HEK293 (cell line): ENCODE measurements at regions not wholly inside any gene's neighbourhood (a gene's known extent, or its start where the extent isn't known, plus 50 kb on each side); places are given as distances from the start of the nearest gene placed in this dataset.
A peak's percentile ranks its signal among the peaks of the same experiment; 100 is the strongest.

Source experiments
- CTCF ChIA-PET: fragments of 350-600 bp; formaldehyde crosslinking; extraction: SDS; loops from one replicate; lab custom pipeline; 2021; ENCODE audit warnings: antibody characterized with exemption; lab: Yijun Ruan, JAX
- POLR2A ChIA-PET: fragments of 300-600 bp; formaldehyde crosslinking; extraction: SDS; loops from one replicate; lab custom pipeline; 2020; ENCODE audit warnings: antibody characterized with exemption, inconsistent platforms; lab: Yijun Ruan, JAX
- H3K27ac ChIP-seq: fragments of 200-500 bp; sonication (Bioruptor generic); 2 replicates; pipeline ENCODE4 v1.5.1; 2014; ENCODE audit warnings: low read depth, low read length, control low read depth, inconsistent platforms; ENCODE audit errors: extremely low read depth
- H3K36me3 ChIP-seq, 2 experiments: fragments of 200-500 bp in 1 of 2; sonication (Bioruptor generic) in 1 of 2; 1 replicate in 1 of 2; 2 replicates in 1 of 2; pipeline ENCODE4 v1.5.1; 2014 to 2017; ENCODE audit warnings: inconsistent platforms in 2 of 2, low read length in 2 of 2; ENCODE audit not compliant: control insufficient read depth in 2 of 2, insufficient read depth in 1 of 2
- H3K4me1 ChIP-seq: fragments of 200-500 bp; sonication (Bioruptor generic); 2 replicates; pipeline ENCODE4 v1.5.1; 2014; ENCODE audit warnings: mild to moderate bottlenecking, low read length, inconsistent platforms; ENCODE audit not compliant: control insufficient read depth, insufficient read depth
- H3K4me3 ChIP-seq: 2 replicates; pipeline ENCODE4 v1.5.1; 2011; ENCODE audit warnings: low read depth, mild to moderate bottlenecking, control low read depth, low read length, moderate library complexity
- H3K9me3 ChIP-seq: fragments of 200-500 bp; sonication (Bioruptor generic); 2 replicates; pipeline ENCODE4 v1.5.1; 2014; ENCODE audit warnings: low read depth, low read length, inconsistent platforms; ENCODE audit not compliant: control insufficient read depth, insufficient read depth
- BCL11A ChIP-seq: fragments of 450-650 bp; formaldehyde crosslinking; IDR thresholded peaks from 2 replicates; pipeline ENCODE4 v1.5.1; 2016; ENCODE audit warnings: low read depth, missing biosample characterization, missing genetic modification characterization
- INSM2 ChIP-seq: fragments of 450-650 bp; formaldehyde crosslinking; IDR thresholded peaks from 2 replicates; pipeline ENCODE4 v1.5.1; 2016; ENCODE audit warnings: missing biosample characterization, missing genetic modification characterization
- PRDM4 ChIP-seq: fragments of 450-650 bp; formaldehyde crosslinking; IDR thresholded peaks from 2 replicates; pipeline ENCODE4 v1.5.1; 2017; ENCODE audit warnings: missing biosample characterization, missing genetic modification characterization
- SP3 ChIP-seq: fragments of 450-650 bp; formaldehyde crosslinking; IDR thresholded peaks from 2 replicates; pipeline ENCODE4 v1.5.1; 2016; ENCODE audit warnings: missing biosample characterization, missing genetic modification characterization
- YY1 ChIP-seq: fragments of 450-650 bp; formaldehyde crosslinking; IDR thresholded peaks from 2 replicates; pipeline ENCODE4 v1.5.1; 2018; ENCODE audit warnings: missing biosample characterization, missing genetic modification characterization
- ZBTB21 ChIP-seq: fragments of 450-650 bp; formaldehyde crosslinking; IDR thresholded peaks from 2 replicates; pipeline ENCODE4 v1.5.1; 2017; ENCODE audit warnings: missing biosample characterization, missing genetic modification characterization
- ZIC2 ChIP-seq: fragments of 450-650 bp; formaldehyde crosslinking; IDR thresholded peaks from 2 replicates; pipeline ENCODE4 v1.5.1; 2016; ENCODE audit warnings: missing biosample characterization, missing genetic modification characterization
- ZNF157 ChIP-seq: fragments of 450-650 bp; formaldehyde crosslinking; IDR thresholded peaks from 2 replicates; pipeline ENCODE4 v1.5.1; 2016; ENCODE audit warnings: missing biosample characterization, missing genetic modification characterization
- ZNF174 ChIP-seq: fragments of 450-650 bp; formaldehyde crosslinking; IDR thresholded peaks from 2 replicates; pipeline ENCODE4 v1.5.0; 2017; ENCODE audit warnings: missing biosample characterization, mild to moderate bottlenecking, missing genetic modification characterization
- ZNF18 ChIP-seq: fragments of 450-650 bp; formaldehyde crosslinking; IDR thresholded peaks from 2 replicates; pipeline ENCODE4 v1.5.1; 2016; ENCODE audit warnings: missing biosample characterization, missing genetic modification characterization
- ZNF324 ChIP-seq: fragments of 450-650 bp; formaldehyde crosslinking; IDR thresholded peaks from 2 replicates; pipeline ENCODE4 v1.5.1; 2016; ENCODE audit warnings: missing biosample characterization, missing genetic modification characterization
- ZNF366 ChIP-seq: fragments of 450-650 bp; formaldehyde crosslinking; conservative IDR thresholded peaks from 2 replicates; pipeline ENCODE4 v1.5.1; 2016; ENCODE audit warnings: missing biosample characterization, missing genetic modification characterization
- ZNF426 ChIP-seq: fragments of 450-650 bp; formaldehyde crosslinking; IDR thresholded peaks from 2 replicates; pipeline ENCODE4 v1.5.1; 2017; ENCODE audit warnings: missing biosample characterization, missing genetic modification characterization, mild to moderate bottlenecking, inconsistent platforms, moderate library complexity
- ZNF521 ChIP-seq: fragments of 450-650 bp; formaldehyde crosslinking; IDR thresholded peaks from 2 replicates; pipeline ENCODE4 v1.5.1; 2017; ENCODE audit warnings: missing biosample characterization, mild to moderate bottlenecking, missing genetic modification characterization
- ZNF596 ChIP-seq: fragments of 450-650 bp; IDR thresholded peaks from 2 replicates; pipeline ENCODE4 v1.5.0; 2018; ENCODE audit warnings: missing biosample characterization, mild to moderate bottlenecking, missing genetic modification characterization, moderate library complexity
- ZNF610 ChIP-seq: fragments of 450-650 bp; formaldehyde crosslinking; IDR thresholded peaks from 2 replicates; pipeline ENCODE4 v1.5.1; 2016; ENCODE audit warnings: missing biosample characterization, missing genetic modification characterization, borderline replicate concordance
- ZNF629 ChIP-seq: fragments of 450-650 bp; formaldehyde crosslinking; IDR thresholded peaks from 2 replicates; pipeline ENCODE4 v1.5.1; 2017; ENCODE audit warnings: missing biosample characterization, missing genetic modification characterization
- ZNF664 ChIP-seq: fragments of 450-650 bp; formaldehyde crosslinking; IDR thresholded peaks from 2 replicates; pipeline ENCODE4 v1.5.1; 2016; ENCODE audit warnings: missing biosample characterization, missing genetic modification characterization
- ZNF677 ChIP-seq: fragments of 450-650 bp; IDR thresholded peaks from 2 replicates; pipeline ENCODE4 v1.5.0; 2018; ENCODE audit warnings: missing biosample characterization, mild to moderate bottlenecking, missing genetic modification characterization, moderate library complexity
- TF ChIP-seq, protein P1 (sequence below): fragments of 450-650 bp; formaldehyde crosslinking; IDR thresholded peaks from 2 replicates; pipeline ENCODE4 v1.5.1; 2016; ENCODE audit warnings: missing biosample characterization, missing genetic modification characterization, low read depth
- TF ChIP-seq, protein P2 (sequence below): fragments of 450-650 bp; formaldehyde crosslinking; IDR thresholded peaks from 2 replicates; pipeline ENCODE4 v1.5.1; 2016; ENCODE audit warnings: missing biosample characterization, missing genetic modification characterization
- TF ChIP-seq, protein P3 (sequence below): fragments of 450-650 bp; formaldehyde crosslinking; IDR thresholded peaks from 2 replicates; pipeline ENCODE4 v1.5.1; 2016; ENCODE audit warnings: missing biosample characterization, missing genetic modification characterization, borderline replicate concordance

- TF ChIP-seq ZNF426 (tag by site-specific recombination): no peak
Measured at GRCh38 chr5:54388409-54388808, 67.1 kb upstream of the HSPB3 start (continued).

GRCh38 chr5:54387659-54388232 is 67.8 kb upstream of the HSPB3 start:
- CTCF ChIA-PET: interaction anchor here (1.0 to 2.4 kb wide), 2 partner anchors 32 to 102 kb away, joined by 3 to 7 read pairs; no protein-coding TSS in a partner anchor
- H3K9me3 ChIP-seq: no peaks in the 10 kb centered on the region
- peaks cover 31% of the 10 kb centered on the region for H3K4me1 ChIP-seq
- H3K36me3 ChIP-seq: no peaks in the 10 kb centered on the region
- POLR2A ChIA-PET: interaction anchor here (0.6 to 3.4 kb wide), 3 partner anchors 18 to 89 kb away, joined by 3 to 49 read pairs (median 3); partner anchors contain the start of gene ARL15
- H3K4me3 ChIP-seq: no peak overlapping the region
- peak overlapping the region; percentile 62 for H3K27ac ChIP-seq
- TF ChIP-seq ZNF664 (tag by site-specific recombination) (peak; percentile 89), ZNF610 (tag by site-specific recombination) (no peak), BCL11A (0 out of 2 replicates have a peak, but pooled peaks have one; percentile 52), ZNF324 (tag by site-specific recombination) (0 out of 2 replicates have a peak, but pooled peaks have one; percentile 28), ZNF677 (tag by site-specific recombination) (no peak), ZNF366 (tag by site-specific recombination) (peak; percentile 87), ZNF596 (tag by site-specific recombination) (no peak), PRDM4 (tag by site-specific recombination) (0 out of 2 replicates have a peak, but pooled peaks have one; percentile 47), ZNF18 (tag by site-specific recombination) (peak; percentile 51; the same call in 1 of the 2 replicates), ZNF521 (tag by site-specific recombination) (no peak), ZNF157 (no peak), SP3 (tag by site-specific recombination) (0 out of 2 replicates have a peak, but pooled peaks have one; percentile 32), ZNF629 (tag by site-specific recombination) (peak; percentile 97), YY1 (tag by site-specific recombination) (peak; percentile 52; the same call in 1 of the 2 replicates), INSM2 (tag by site-specific recombination) (peak; percentile 95), ZBTB21 (tag by site-specific recombination) (peak; percentile 89), ZIC2 (peak; percentile 80), ZNF174 (no peak)
- TF ChIP-seq, protein P1, sequence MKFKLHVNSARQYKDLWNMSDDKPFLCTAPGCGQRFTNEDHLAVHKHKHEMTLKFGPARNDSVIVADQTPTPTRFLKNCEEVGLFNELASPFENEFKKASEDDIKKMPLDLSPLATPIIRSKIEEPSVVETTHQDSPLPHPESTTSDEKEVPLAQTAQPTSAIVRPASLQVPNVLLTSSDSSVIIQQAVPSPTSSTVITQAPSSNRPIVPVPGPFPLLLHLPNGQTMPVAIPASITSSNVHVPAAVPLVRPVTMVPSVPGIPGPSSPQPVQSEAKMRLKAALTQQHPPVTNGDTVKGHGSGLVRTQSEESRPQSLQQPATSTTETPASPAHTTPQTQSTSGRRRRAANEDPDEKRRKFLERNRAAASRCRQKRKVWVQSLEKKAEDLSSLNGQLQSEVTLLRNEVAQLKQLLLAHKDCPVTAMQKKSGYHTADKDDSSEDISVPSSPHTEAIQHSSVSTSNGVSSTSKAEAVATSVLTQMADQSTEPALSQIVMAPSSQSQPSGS (tag by site-specific recombination): peak; percentile 98
- TF ChIP-seq, protein P2, sequence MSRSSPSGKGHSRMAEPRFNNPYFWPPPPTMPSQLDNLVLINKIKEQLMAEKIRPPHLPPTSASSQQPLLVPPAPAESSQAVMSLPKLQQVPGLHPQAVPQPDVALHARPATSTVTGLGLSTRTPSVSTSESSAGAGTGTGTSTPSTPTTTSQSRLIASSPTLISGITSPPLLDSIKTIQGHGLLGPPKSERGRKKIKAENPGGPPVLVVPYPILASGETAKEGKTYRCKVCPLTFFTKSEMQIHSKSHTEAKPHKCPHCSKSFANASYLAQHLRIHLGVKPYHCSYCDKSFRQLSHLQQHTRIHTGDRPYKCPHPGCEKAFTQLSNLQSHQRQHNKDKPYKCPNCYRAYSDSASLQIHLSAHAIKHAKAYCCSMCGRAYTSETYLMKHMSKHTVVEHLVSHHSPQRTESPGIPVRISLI (tag by site-specific recombination): 0 out of 2 replicates have a peak, but pooled peaks have one; percentile 59
- TF ChIP-seq, protein P3, sequence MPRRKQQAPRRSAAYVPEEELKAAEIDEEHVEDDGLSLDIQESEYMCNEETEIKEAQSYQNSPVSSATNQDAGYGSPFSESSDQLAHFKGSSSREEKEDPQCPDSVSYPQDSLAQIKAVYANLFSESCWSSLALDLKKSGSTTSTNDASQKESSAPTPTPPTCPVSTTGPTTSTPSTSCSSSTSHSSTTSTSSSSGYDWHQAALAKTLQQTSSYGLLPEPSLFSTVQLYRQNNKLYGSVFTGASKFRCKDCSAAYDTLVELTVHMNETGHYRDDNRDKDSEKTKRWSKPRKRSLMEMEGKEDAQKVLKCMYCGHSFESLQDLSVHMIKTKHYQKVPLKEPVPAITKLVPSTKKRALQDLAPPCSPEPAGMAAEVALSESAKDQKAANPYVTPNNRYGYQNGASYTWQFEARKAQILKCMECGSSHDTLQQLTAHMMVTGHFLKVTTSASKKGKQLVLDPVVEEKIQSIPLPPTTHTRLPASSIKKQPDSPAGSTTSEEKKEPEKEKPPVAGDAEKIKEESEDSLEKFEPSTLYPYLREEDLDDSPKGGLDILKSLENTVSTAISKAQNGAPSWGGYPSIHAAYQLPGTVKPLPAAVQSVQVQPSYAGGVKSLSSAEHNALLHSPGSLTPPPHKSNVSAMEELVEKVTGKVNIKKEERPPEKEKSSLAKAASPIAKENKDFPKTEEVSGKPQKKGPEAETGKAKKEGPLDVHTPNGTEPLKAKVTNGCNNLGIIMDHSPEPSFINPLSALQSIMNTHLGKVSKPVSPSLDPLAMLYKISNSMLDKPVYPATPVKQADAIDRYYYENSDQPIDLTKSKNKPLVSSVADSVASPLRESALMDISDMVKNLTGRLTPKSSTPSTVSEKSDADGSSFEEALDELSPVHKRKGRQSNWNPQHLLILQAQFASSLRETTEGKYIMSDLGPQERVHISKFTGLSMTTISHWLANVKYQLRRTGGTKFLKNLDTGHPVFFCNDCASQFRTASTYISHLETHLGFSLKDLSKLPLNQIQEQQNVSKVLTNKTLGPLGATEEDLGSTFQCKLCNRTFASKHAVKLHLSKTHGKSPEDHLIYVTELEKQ (tag by site-specific recombination): peak; percentile 86
